Heart left ventricle (tissue), 16 donors: ENCODE measurements at regions not wholly inside any gene's neighbourhood (a gene's known extent, or its start where the extent isn't known, plus 50 kb on each side); places are given as distances from the start of the nearest gene placed in this dataset.
"Not testable (repeated sequence)": the region's sequence is repeated elsewhere in the genome, so short reads cannot be mapped to it uniquely, and the experiment has no call there.

Experiments
- ATAC-seq, 4 donors: fragments of 200-7000 bp; cut with Tn5 transposase; one replicate each; pipeline ENCODE4 v1.9.1; 2020 to 2022; ENCODE audit warnings: moderate library complexity in 4 of 4, mild to moderate bottlenecking in 3 of 4, moderate number of reproducible peaks in 1 of 4
- DNase-seq, 5 donors: peaks; one replicate each; pipeline ENCODE4 v3.0.0-alpha.2; 2020
- H3K27ac ChIP-seq, 12 donors: fragments of 200-600 bp; sonication (generic) in 4 of 12; one replicate each; pipeline versions ENCODE4 v1.5.0 to v1.8.0; 2016 to 2022; ENCODE audit warnings: mild to moderate bottlenecking in 2 of 12
- H3K27me3 ChIP-seq, 9 donors: fragments of 200-600 bp; sonication (generic) in 2 of 9; one replicate each; pipeline versions ENCODE4 v1.5.1 to v1.8.0; 2016 to 2022; ENCODE audit warnings: mild to moderate bottlenecking in 3 of 9
- H3K36me3 ChIP-seq, 9 donors: fragments of 200-600 bp; sonication (generic) in 2 of 9; one replicate each; pipeline versions ENCODE4 v1.5.0 to v1.8.0; 2018 to 2022; ENCODE audit warnings: mild to moderate bottlenecking in 2 of 9
- H3K4me1 ChIP-seq, 12 donors: fragments of 200-600 bp; sonication (generic) in 4 of 12; one replicate each; pipeline versions ENCODE4 v1.5.0 to v1.8.0; 2016 to 2022; ENCODE audit warnings: mild to moderate bottlenecking in 3 of 12
- H3K4me3 ChIP-seq, 12 donors: fragments of 200-600 bp; sonication (generic) in 4 of 12; one replicate each; pipeline versions ENCODE4 v1.5.0 to v1.8.0; 2017 to 2022; ENCODE audit warnings: mild to moderate bottlenecking in 9 of 12, moderate library complexity in 4 of 12
- H3K9me3 ChIP-seq, 12 donors: fragments of 200-600 bp; sonication (generic) in 4 of 12; one replicate each; pipeline versions ENCODE4 v1.5.0 to v1.8.0; 2016 to 2022; ENCODE audit warnings: mild to moderate bottlenecking in 1 of 12
- CTCF ChIP-seq, 12 donors: fragments of 200-600 bp; sonication (generic) in 4 of 12; IDR thresholded peaks; one replicate each; pipeline versions ENCODE4 v1.5.0 to v1.8.0; 2018 to 2022; ENCODE audit warnings: antibody characterized with exemption in 12 of 12, mild to moderate bottlenecking in 5 of 12
- POLR2A ChIP-seq, 2 donors: fragments of 450-650 bp; IDR thresholded peaks; one replicate each; pipeline ENCODE4 v1.6.1; 2017; ENCODE audit warnings: antibody characterized with exemption in 2 of 2, mild to moderate bottlenecking in 2 of 2, moderate library complexity in 2 of 2
- WGBS, 4 donors: extraction: QIAGEN DNeasy Blood & Tissue Kit in 2 of 4; methylation state at CpG; one replicate each; pipeline versions ENCODE4 v1.1.5 to v1.1.7; 2013 to 2018; 5-methylcytosine and 5-hydroxymethylcytosine counted together
- intact Hi-C, 10 donors: fragments of 100-400 bp; cut with DNase I; formaldehyde crosslinking; loops; one replicate each; pipeline versions ENCODE4 v1.11.1 to v1.14.2; 2022
- donor health status: ischemic (EF 13 %, LVEDD 7.1; RV severe dilation, severe dysfunction).
- donor health status: healthy with polysubstance abuse.
- donor health status: DM: no; HTN: yes; CAD: no.
- donor health status: DM: no; HTN: no; CAD: no.
- donor health status: ischemic (EF 25% LVEDD 6.9; RV normal size, moderate dysfunction).
- donor health status: ischemic (EF 25% LVEDD 5.7; RV mildly dilated, moderate dysfunction).
- donor health status: healthy.
- donor health status: DM: yes; HTN: yes; CAD: no.
- donor health status: ischemic (EF 35%, LVEDD 5.7; RV mildly dilated, moderate dysfunction).
- donor health status: nonischemic (EF 11% LVEDD 7.7; RV severe dilation, severe dysfunction).
- donor health status: DM: yes; HTN: yes; CAD: no.
- donor health status: PGD.
- donor health status: ischemic (EF 29% LVEDD 5.4; RV normal size, mild dysfunction).
- donor health status: nonischemic (EF 23%, LVEDD 6.1; RV moderate dilation, normal function).

- H3K4me3 ChIP-seq = no peak overlapping the region
- H3K4me1 ChIP-seq = no peaks in the 10 kb centered on the region
- 91 to 95% (median 94%) methylated on average over 3 of the region's 3 CpGs for WGBS, 4 donors
- no peak overlapping the region for H3K27ac ChIP-seq
- intact Hi-C loops = no loop called here
- no peaks in the 10 kb centered on the region for H3K9me3 ChIP-seq
- ATAC-seq (no peak), DNase-seq (no peak)
- TF ChIP-seq CTCF (IDR thresholded peaks at IDR 0.05) = no peak
- no peaks in the 10 kb centered on the region for H3K27me3 ChIP-seq
- no peaks in the 10 kb centered on the region for H3K36me3 ChIP-seq
Measured at GRCh38 chr2:215862351-215862771, 151.0 kb downstream of the MREG start.

- 83 to 86% (median 84%) methylated on average over 5 of the region's 5 CpGs for WGBS, 4 donors
- H3K4me1 ChIP-seq = no peaks in the 10 kb centered on the region
- ATAC-seq = no peak
- H3K36me3 ChIP-seq = no peaks in the 10 kb centered on the region
- intact Hi-C loops = no loop called here
- TF ChIP-seq POLR2A (IDR thresholded peaks at IDR 0.05) (no peak), CTCF (IDR thresholded peaks at IDR 0.05) (no peak)
- no peaks in the 10 kb centered on the region for H3K9me3 ChIP-seq
- H3K27me3 ChIP-seq = no peaks in the 10 kb centered on the region
- H3K27ac ChIP-seq = no peak overlapping the region
- no peak overlapping the region for H3K4me3 ChIP-seq
- no peak for DNase-seq
Measured at GRCh38 chr2:215861607-215862350, 151.6 kb downstream of the MREG start.

GRCh38 chr2:215856080-215856479, 157.3 kb downstream of the MREG start:
- ATAC-seq (no peak), DNase-seq (no peak)
- H3K27me3 ChIP-seq = no peaks in the 10 kb centered on the region
- intact Hi-C loops = no loop called here
- no peak overlapping the region for H3K27ac ChIP-seq
- 45 to 56% (median 53%) methylated on average over 2 of the region's 2 CpGs for WGBS, 4 donors
- TF ChIP-seq POLR2A (IDR thresholded peaks at IDR 0.05) (no peak), CTCF (IDR thresholded peaks at IDR 0.05) (no peak)
- peaks cover 0 to 6% (median 0%) of the 10 kb centered on the region in 12 donors for H3K4me1 ChIP-seq
- peaks cover 0 to 12% (median 0%) of the 10 kb centered on the region in 12 donors for H3K9me3 ChIP-seq
- H3K4me3 ChIP-seq = no peak overlapping the region
- no peaks in the 10 kb centered on the region for H3K36me3 ChIP-seq

- H3K27ac ChIP-seq, intact Hi-C loops, ATAC-seq, DNase-seq, H3K4me3 ChIP-seq, H3K27me3 ChIP-seq, H3K36me3 ChIP-seq: not testable (repeated sequence)
- Histone ChIP-seq H3K9me3 (peaks cover 0 to 12% (median 0%) of the 10 kb centered on the region in 12 donors), H3K4me1 (peaks cover 0 to 14% (median 0%) of the 10 kb centered on the region in 12 donors)
- WGBS, 4 donors = 74 to 84% (median 80%) methylated on average over 1 of the region's 1 CpG
Measured at GRCh38 chr2:215855308-215855707, 158.0 kb downstream of the MREG start.

GRCh38 chr2:215854008-215854407, 159.3 kb downstream of the MREG start:
- no peaks in the 10 kb centered on the region for H3K36me3 ChIP-seq
- intact Hi-C loops = no loop called here
- DNase-seq = no peak
- H3K9me3 ChIP-seq = peaks cover 0 to 12% (median 0%) of the 10 kb centered on the region in 12 donors
- no peak overlapping the region for H3K4me3 ChIP-seq
- H3K4me1 ChIP-seq = peaks cover 0 to 27% (median 4%) of the 10 kb centered on the region in 12 donors
- no peaks in the 10 kb centered on the region for H3K27me3 ChIP-seq
- H3K27ac ChIP-seq = no peak overlapping the region
- TF ChIP-seq POLR2A (IDR thresholded peaks at IDR 0.05) = no peak
- ATAC-seq = no peak
- WGBS, 4 donors = 61 to 98% (median 70%) methylated on average over 2 of the region's 2 CpGs
